ENCODE measurements at regions not wholly inside any gene's neighbourhood (a gene's known extent, or its start where the extent isn't known, plus 50 kb on each side); places are given as distances from the start of the nearest gene placed in this dataset.

GRCh38 chr2:192278701-192279100 is 84.0 kb upstream of the TMEFF2 start:
- no peak for DNase-seq

GRCh38 chr2:192277494-192278109 is 82.9 kb upstream of the TMEFF2 start:
- no peak for DNase-seq

- DNase-seq, result no peak
Measured at GRCh38 chr2:192275632-192276031, 80.9 kb upstream of the TMEFF2 start.

- no peak for DNase-seq
Measured at GRCh38 chr2:192267484-192267883, 72.8 kb upstream of the TMEFF2 start.

DNA sequence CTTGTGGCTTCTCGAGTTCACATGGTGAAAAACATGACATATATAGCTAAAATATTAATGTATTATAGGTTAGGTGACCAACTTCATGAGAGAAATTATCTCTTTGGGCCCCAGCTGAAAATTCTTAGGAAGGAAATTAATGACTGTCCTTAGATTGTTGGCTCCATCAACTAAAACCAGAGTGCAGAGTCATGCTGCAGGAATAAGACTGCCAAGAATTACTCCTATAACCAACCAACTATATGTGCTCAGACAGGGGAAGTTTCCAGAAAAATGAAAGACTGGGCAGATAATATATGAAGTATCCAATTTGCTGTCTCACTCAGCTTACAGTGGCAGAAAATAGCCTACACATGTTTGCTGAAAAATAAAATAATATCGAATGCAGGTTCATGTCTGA is 71.0 kb upstream of the TMEFF2 start:
- DNase-seq, result no peak

DNA sequence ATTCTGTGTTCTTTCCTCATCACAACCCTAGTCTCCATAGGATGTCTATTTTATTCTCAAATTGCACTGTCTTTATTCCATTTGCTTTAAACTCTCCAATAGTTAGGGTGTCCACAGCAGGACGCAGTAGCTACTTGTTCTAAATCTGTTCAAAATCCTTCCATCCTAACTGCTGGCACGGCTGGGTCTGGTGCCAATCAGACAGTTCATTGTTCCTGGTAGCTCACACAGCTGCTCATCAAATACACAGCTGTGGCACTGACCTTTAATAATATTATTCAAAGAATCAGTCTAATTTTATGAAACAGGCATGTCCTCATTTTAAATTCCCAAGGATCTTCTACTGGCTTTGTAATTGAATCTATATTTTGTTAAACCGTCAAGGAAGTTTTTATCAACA is 59.7 kb upstream of the TMEFF2 start:
- DNase-seq, result no peak

DNA sequence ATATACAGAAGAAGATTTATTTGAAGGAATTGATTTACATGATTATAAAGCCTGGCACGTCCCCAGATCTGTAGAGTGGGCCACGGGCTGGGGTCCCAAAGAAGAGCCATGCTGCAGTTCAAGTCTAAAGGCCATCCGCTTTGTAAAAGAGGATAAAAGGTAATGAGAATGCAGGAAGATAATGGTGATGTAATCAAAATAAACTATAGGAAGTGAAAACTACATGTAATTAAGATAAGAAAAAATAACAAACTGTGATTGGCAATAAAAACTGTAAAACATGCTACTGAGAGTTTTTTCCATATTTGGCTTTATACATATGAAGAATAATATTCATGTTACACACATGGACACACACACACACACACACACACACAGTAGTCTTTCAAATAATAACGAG is 59.0 kb upstream of the TMEFF2 start:
- no peak for DNase-seq

DNA sequence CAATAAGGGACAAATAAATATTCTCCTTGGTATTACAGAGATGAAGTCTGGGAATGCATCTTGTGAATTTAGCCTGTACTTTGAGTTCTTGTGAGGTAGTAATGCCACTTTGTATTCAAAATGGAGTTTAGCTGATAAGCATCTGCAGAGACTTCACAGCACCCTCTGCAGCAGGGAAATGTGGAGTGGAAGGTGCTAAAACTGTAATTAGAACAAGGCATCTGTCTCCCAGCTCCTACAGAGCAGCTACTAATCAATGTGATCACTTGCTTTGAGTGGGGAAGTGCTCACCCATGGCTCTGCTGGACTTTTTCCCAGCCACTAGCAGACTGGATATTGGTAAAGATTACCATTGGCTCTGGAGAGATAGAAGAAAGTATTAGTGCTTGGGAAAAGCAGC is 56.2 kb upstream of the TMEFF2 start:
- no peak for DNase-seq

- DNase-seq, result no peak
Measured at GRCh38 chr2:192247456-192247855, 52.7 kb upstream of the TMEFF2 start.

- no peak for DNase-seq
Measured at GRCh38 chr2:192246297-192246696, 51.6 kb upstream of the TMEFF2 start.

DNA sequence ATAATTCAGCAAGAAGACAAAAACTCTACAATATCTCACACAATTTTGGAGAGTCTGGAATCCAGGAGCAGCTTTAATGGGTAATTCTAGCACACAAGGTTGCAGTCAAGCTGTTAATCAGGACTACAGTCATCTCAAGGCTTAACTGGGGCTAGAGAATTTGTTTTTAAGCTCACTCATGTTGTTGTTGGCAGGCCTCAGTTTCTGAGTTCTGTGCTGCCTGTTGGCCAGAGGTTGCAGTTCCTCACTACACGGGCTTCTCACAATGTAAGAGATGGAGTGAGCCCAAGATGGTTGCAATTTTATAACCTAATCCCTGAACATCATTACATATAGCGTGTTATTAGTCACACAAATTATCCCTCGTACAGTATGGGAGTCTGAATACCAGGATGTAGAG is 50.6 kb upstream of the TMEFF2 start:
- DNase-seq, result no peak

Data from renal pelvis (tissue), 1 donor.